ENCODE measurements at regions not wholly inside any gene's neighbourhood (a gene's known extent, or its start where the extent isn't known, plus 50 kb on each side); places are given as distances from the start of the nearest gene placed in this dataset.
A peak's percentile ranks its signal among the peaks of the same experiment; 100 is the strongest.
"Not testable (repeated sequence)": the region's sequence is repeated elsewhere in the genome, so short reads cannot be mapped to it uniquely, and the experiment has no call there.

GRCh38 chr6:130613176-130613575 lies 214.0 kb upstream of the SMLR1 start:
- no peak for DNase-seq

GRCh38 chr6:130615816-130616215 lies 211.4 kb upstream of the SMLR1 start:
- no peak for DNase-seq

GRCh38 chr6:130617658-130618057 lies 209.5 kb upstream of the SMLR1 start:
- DNase-seq, result no peak

GRCh38 chr6:130618806-130619205 lies 208.4 kb upstream of the SMLR1 start:
- DNase-seq, result not testable (repeated sequence)

- DNase-seq, result no peak
These were observed 206.8 kb upstream of the SMLR1 start for GRCh38 chr6:130620338-130620781.

- no peak for DNase-seq
These were observed 205.1 kb upstream of the SMLR1 start for GRCh38 chr6:130622142-130622541.

- DNase-seq, result no peak
These were observed 203.2 kb upstream of the SMLR1 start for GRCh38 chr6:130624046-130624445.

GRCh38 chr6:130625825-130626527 lies 201.2 kb upstream of the SMLR1 start:
- no peak for DNase-seq

GRCh38 chr6:130628862-130629261 lies 198.3 kb upstream of the SMLR1 start:
- no peak for DNase-seq

- DNase-seq, result no peak
These were observed 197.6 kb upstream of the SMLR1 start for GRCh38 chr6:130629640-130630039.

GRCh38 chr6:130632277-130632676 lies 194.9 kb upstream of the SMLR1 start:
- no peak for DNase-seq

GRCh38 chr6:130632897-130633296 lies 194.3 kb upstream of the SMLR1 start:
- no peak for DNase-seq

GRCh38 chr6:130643361-130643760 lies 183.8 kb upstream of the SMLR1 start:
- DNase-seq, result no peak

GRCh38 chr6:130644175-130644574 lies 183.0 kb upstream of the SMLR1 start:
- no peak for DNase-seq

GRCh38 chr6:130644769-130645168 lies 182.4 kb upstream of the SMLR1 start:
- DNase-seq, result not testable (repeated sequence)

- no peak for DNase-seq
These were observed 180.0 kb upstream of the SMLR1 start for GRCh38 chr6:130647246-130647645.

GRCh38 chr6:130655586-130655985 lies 171.6 kb upstream of the SMLR1 start:
- DNase-seq, result no peak

GRCh38 chr6:130661077-130661476 lies 166.1 kb upstream of the SMLR1 start:
- DNase-seq, result no peak

- no peak for DNase-seq
These were observed 160.4 kb upstream of the SMLR1 start for GRCh38 chr6:130666786-130667185.

- DNase-seq, result no peak
These were observed 157.1 kb upstream of the SMLR1 start for GRCh38 chr6:130670142-130670541.

- no peak for DNase-seq
These were observed 156.1 kb upstream of the SMLR1 start for GRCh38 chr6:130671119-130671518.

GRCh38 chr6:130671577-130671976 lies 155.6 kb upstream of the SMLR1 start:
- DNase-seq, result no peak

GRCh38 chr6:130672153-130672552 lies 155.1 kb upstream of the SMLR1 start:
- DNase-seq, result no peak

GRCh38 chr6:130674604-130675003 lies 152.6 kb upstream of the SMLR1 start:
- DNase-seq, result no peak

GRCh38 chr6:130675072-130675471 lies 152.1 kb upstream of the SMLR1 start:
- DNase-seq, result peak; percentile 6
